Endothelial cell (in vitro differentiated cells): ENCODE measurements at regions not wholly inside any gene's neighbourhood (a gene's known extent, or its start where the extent isn't known, plus 50 kb on each side); places are given as distances from the start of the nearest gene placed in this dataset.

Experiments used
- DNase-seq: peaks from one replicate; pipeline ENCODE4 v3.0.0; 2021; ENCODE audit warnings: low spot score
- H3K27ac Mint-ChIP-seq: one replicate; pipeline ENCODE4 v1.8.0; 2021; ENCODE audit warnings: mixed read lengths, inconsistent platforms; ENCODE audit not compliant: unreplicated experiment
- H3K27me3 Mint-ChIP-seq: one replicate; pipeline ENCODE4 v1.8.0; 2021; ENCODE audit warnings: mild to moderate bottlenecking, moderate library complexity, mixed read lengths, inconsistent platforms; ENCODE audit not compliant: unreplicated experiment
- H3K36me3 Mint-ChIP-seq: one replicate; pipeline ENCODE4 v1.8.0; 2021; ENCODE audit warnings: mild to moderate bottlenecking, low read depth, mixed read lengths, inconsistent platforms; ENCODE audit not compliant: unreplicated experiment
- H3K4me1 Mint-ChIP-seq: one replicate; pipeline ENCODE4 v1.8.0; 2021; ENCODE audit warnings: mild to moderate bottlenecking, mixed read lengths, inconsistent platforms; ENCODE audit not compliant: unreplicated experiment
- H3K4me3 Mint-ChIP-seq: one replicate; pipeline ENCODE4 v1.8.0; 2021; ENCODE audit warnings: mild to moderate bottlenecking, mixed read lengths, inconsistent platforms; ENCODE audit not compliant: unreplicated experiment
- H3K9me3 Mint-ChIP-seq: one replicate; pipeline ENCODE4 v1.8.0; 2021; ENCODE audit warnings: mixed read lengths, inconsistent platforms; ENCODE audit not compliant: unreplicated experiment
- CTCF ChIP-seq: fragments of 200-600 bp; sonication (generic); IDR thresholded peaks from one replicate; pipeline ENCODE4 v1.5.0; 2021; ENCODE audit warnings: antibody characterized with exemption; ENCODE audit not compliant: unreplicated experiment

GRCh38 chr2:789529-789928 lies 112.3 kb upstream of the TMEM18 start:
- DNase-seq, result no peak
- Mint-ChIP-seq H3K4me3 (no peak overlapping the region), H3K27ac (no peak overlapping the region), H3K36me3 (peaks cover 12% of the 10 kb centered on the region), H3K9me3 (peaks cover 3% of the 10 kb centered on the region), H3K4me1 (no peaks in the 10 kb centered on the region), H3K27me3 (no peaks in the 10 kb centered on the region)
- no peak for TF ChIP-seq CTCF

- Mint-ChIP-seq H3K9me3 (peaks cover 3% of the 10 kb centered on the region), H3K4me1 (no peaks in the 10 kb centered on the region), H3K27ac (no peak overlapping the region), H3K27me3 (no peaks in the 10 kb centered on the region), H3K36me3 (peaks cover 12% of the 10 kb centered on the region), H3K4me3 (no peak overlapping the region)
- no peak for TF ChIP-seq CTCF
- DNase-seq, result no peak
Observed at GRCh38 chr2:788227-789032, 111.2 kb upstream of the TMEM18 start.

- TF ChIP-seq CTCF, result no peak
- Mint-ChIP-seq H3K36me3 (peaks cover 8% of the 10 kb centered on the region), H3K27ac (no peak overlapping the region), H3K4me3 (no peak overlapping the region), H3K27me3 (no peaks in the 10 kb centered on the region), H3K4me1 (no peaks in the 10 kb centered on the region), H3K9me3 (peaks cover 3% of the 10 kb centered on the region)
- no peak for DNase-seq
Observed at GRCh38 chr2:784753-785152, 107.5 kb upstream of the TMEM18 start.

GRCh38 chr2:780581-780980 lies 103.4 kb upstream of the TMEM18 start:
- no peak overlapping the region for H3K27ac Mint-ChIP-seq
- no peak for DNase-seq
- no peak overlapping the region for H3K4me3 Mint-ChIP-seq
- no peaks in the 10 kb centered on the region for H3K4me1 Mint-ChIP-seq
- H3K27me3 Mint-ChIP-seq, result peaks cover 3% of the 10 kb centered on the region
- no peaks in the 10 kb centered on the region for H3K36me3 Mint-ChIP-seq
- TF ChIP-seq CTCF, result no peak
- no peaks in the 10 kb centered on the region for H3K9me3 Mint-ChIP-seq

- no peak for DNase-seq
- no peak for TF ChIP-seq CTCF
- Mint-ChIP-seq H3K4me1 (no peaks in the 10 kb centered on the region), H3K27ac (no peak overlapping the region), H3K36me3 (no peaks in the 10 kb centered on the region), H3K9me3 (no peaks in the 10 kb centered on the region), H3K27me3 (peaks cover 3% of the 10 kb centered on the region), H3K4me3 (no peak overlapping the region)
Observed at GRCh38 chr2:780002-780401, 102.8 kb upstream of the TMEM18 start.
